NCI-H526 (cell line): ENCODE measurements at regions not wholly inside any gene's neighbourhood (a gene's known extent, or its start where the extent isn't known, plus 50 kb on each side); places are given as distances from the start of the nearest gene placed in this dataset.
A peak's percentile ranks its signal among the peaks of the same experiment; 100 is the strongest.
"Not testable (repeated sequence)": the region's sequence is repeated elsewhere in the genome, so short reads cannot be mapped to it uniquely, and the experiment has no call there.

Experiments used
- DNase-seq, 2 experiments: peaks; one replicate each; lab custom pipeline; 2025; lab: John Stamatoyannopoulos, UW

- no peak for DNase-seq
Observed at GRCh38 chr5:112112346-112112745, 306.7 kb downstream of the EPB41L4A start.

DNA sequence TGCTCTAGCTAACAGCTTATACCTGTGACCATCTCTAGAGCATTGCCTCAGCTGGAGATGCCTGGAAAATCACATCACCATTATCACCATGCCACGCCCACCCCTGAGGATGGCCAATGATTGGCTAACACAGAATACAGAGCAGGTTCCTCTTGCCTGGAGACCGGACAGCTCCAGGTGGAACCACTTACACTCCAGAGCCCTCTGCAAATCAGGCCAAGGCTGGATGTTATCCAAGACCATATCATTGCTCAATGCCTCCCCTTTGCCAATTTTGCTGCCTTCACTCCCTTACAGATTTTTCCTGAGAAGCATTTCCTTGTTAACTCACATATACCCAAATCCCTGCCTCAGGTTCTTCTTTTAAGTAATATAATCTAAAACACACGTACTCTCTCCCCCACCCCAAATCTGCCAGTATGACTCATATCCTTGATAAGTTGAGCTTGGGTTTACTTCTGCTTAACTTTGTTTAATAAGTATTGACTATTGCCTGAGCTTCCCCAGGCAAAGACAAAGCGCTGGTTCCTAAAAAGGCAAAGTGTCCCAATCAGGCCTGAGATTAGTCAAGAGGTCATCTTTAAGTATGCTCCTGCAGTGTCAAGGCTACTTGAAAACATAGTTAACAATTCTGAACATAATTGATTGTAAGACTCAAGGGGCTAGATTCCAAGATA is 309.6 kb downstream of the EPB41L4A start:
- no peak for DNase-seq

DNA sequence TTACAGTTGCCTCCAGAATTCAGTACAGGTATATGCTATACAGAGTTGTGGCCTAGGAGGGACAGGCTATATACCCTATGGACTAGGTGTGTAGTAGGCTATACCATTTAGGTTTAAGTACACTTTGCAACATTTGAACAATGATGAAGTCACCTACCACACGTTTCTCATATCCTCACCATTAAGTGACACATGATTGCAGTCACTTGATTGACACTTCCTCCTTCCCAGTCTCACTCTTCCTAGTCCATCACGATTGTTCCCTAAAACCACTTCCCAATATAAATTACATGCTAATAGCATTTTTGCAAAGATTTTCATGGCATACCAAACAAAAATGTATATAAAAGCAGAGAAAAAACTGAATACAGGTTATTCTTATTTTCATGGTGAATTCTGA is 312.2 kb downstream of the EPB41L4A start:
- no peak for DNase-seq

DNA sequence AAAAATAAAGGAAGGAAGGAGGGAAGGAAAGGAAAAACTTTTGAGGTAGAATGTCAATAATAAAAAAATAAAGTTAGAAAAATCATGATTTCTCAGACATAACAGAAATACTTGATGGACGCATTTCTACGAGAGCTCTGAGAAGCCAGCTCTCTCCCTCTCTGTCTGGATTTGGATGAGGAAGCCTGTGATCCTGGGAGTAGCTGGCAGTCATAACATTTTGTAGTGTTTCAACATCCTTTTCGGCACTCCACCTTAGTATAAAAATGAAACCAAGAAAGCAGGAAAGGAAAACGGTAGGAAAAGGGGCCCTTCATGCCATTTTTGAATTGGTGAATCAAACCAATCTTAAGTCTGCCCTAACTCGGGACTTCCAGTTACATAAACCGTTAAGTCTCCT is 321.3 kb downstream of the EPB41L4A start:
- no peak for DNase-seq

GRCh38 chr5:112087222-112087621 is 330.2 kb upstream of the NREP start:
- DNase-seq, result no peak

DNA sequence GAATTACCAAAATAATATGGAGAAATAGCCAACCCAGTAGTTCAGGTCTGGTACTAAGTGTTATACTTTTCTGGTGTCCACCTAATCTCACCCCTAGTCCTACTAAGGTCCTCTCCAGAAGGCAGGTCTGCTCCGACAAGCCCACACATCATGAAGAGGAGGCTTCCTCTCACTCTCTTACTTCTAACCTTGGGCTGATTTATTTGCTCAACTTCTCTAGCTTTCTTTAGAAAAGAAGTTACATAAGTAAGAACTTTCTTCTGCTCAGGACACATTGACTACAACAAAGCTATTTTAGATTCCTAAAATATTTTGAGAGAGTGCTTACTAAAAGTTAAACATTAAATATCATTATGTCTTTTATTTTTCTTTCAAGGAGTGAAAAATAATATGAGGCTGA is 329.7 kb upstream of the NREP start:
- DNase-seq, result no peak

DNA sequence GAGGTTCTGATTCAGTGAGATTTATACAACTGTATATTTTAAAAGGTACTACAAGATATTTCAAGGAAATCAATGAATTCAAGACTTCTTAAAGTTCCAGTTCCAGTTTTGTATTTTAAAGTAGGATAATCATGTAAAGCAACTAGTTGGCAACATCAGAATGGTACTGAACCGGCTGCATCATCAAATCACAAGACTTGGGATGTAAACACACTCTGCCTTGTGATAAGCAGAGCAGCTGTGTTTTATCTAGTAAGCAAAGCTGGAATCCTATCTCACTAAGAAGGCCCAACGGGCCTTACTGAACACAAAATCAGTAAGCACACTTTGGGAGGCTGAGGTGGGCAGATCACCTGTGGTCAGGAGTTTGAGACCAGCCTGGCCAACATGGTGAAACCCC is 327.2 kb upstream of the NREP start:
- no peak for DNase-seq

DNA sequence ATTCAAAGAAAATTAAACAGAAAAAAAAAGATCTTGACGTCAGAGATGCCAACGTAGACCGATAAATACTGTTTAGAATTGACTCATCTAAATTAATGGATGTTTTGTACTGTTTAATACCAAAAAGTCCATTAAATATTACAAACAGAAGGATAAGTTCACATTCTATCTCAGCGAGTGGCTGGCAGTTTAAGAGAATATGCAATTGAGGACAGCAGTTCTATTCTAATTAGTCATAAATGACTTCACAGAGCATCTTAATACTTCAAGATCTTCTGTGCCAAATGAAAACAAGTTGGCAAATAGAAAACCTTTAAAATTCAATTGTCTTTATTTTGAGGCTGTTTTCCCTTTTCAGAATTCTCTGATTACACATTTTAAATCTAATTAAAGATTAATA is 326.6 kb upstream of the NREP start:
- no peak for DNase-seq

DNA sequence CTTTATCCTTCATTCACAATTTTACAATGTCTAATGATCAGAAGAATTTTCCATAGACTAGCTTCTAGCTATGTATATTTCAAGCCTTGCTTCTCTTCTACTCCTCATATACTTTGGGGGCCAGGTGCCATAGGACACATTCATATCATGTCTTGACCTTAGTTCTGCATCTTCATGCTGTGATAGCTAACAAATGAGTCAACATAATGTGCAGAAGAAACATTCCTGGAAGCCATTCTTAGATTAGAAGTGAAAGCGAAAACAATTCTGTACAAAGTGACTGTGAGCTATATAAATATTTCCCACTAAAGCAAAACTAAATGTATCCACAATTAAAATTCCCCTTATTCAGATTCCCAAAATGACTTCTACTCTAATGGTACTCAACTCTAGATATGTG is 320.2 kb upstream of the NREP start:
- no peak for DNase-seq

DNA sequence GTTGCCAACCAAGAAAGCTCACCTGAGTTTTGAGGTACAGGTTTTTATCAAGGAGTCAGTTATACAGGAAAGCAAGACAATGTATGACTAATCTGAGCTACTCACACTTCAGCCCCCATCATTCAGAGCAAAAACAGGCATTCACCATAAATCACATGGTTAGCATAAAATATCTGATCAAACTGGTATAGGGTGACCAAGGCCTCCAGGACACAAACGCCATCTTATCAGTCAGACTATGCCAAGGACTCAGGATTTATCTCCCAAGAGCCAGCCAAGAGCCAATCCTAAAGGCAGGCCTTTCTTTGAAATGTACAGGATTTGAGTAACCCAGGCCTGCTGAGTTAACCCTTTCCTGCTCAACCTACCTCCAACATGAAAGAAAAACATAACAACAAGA is 313.0 kb upstream of the NREP start:
- DNase-seq, result no peak

DNA sequence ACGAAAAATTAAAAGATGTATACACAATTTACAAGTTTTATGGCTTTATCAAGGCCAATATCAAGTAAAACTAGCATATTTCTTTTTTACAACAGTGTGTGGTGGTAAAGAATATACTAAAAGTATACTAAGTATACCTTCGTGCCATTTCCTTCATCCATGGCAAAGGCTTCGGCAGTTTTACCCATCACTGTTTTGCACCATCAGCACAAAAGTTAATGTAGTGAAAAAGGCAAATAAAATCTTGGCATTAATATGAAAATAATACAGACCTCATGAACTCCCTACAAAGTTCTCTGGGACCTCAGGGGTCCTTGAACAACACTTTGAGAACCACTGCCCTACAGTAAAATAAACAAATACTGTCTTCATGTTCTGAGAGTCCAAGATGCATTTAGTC is 312.3 kb upstream of the NREP start:
- DNase-seq, result no peak

GRCh38 chr5:112068593-112068992 is 311.6 kb upstream of the NREP start:
- DNase-seq, result no peak

DNA sequence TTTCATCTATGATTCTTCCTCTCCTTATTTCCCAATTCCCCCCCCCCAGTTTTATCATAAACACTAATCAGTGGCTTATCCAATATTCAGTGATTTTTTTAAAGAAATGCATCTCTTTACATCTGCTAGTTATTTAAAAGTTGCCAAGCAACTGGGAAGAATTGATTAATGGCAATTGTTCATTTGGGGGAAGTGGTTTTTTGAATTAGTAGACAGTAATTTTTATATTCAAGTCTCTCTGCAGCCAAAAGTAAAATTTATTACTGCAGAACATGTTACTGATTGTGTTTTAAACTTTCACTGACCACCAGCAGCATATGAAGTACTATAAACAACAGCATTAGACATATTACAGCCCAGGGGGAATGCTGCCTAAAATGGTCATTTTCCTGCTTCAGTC is 308.8 kb upstream of the NREP start:
- DNase-seq, result no peak

- DNase-seq, result no peak
Observed at GRCh38 chr5:112064956-112065355, 308.0 kb upstream of the NREP start.

- no peak for DNase-seq
Observed at GRCh38 chr5:112064271-112064701, 307.3 kb upstream of the NREP start.

DNA sequence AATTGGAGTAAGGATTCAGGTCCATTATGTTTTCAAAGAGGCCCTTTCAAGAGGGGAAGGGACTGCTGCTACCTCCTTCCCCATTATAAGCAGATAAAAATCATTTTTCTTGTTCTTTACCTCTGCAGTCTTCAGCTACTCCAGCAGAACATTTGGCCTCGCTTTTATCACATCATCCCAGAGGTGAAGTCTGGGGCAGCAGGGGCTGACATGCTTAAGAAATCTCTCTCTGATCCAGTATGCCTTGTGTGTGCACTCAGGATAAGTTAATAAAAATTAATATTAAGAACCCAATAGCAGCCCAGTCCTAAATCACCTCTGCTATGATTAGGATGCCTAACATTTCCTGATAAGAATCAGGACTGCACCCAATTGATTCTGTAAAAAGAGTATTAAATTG is 306.9 kb upstream of the NREP start:
- DNase-seq, result no peak

- DNase-seq, result no peak
Observed at GRCh38 chr5:112063191-112063590, 306.2 kb upstream of the NREP start.

GRCh38 chr5:112062181-112062580 is 305.2 kb upstream of the NREP start:
- no peak for DNase-seq

GRCh38 chr5:112061666-112062065 is 304.7 kb upstream of the NREP start:
- no peak for DNase-seq

DNA sequence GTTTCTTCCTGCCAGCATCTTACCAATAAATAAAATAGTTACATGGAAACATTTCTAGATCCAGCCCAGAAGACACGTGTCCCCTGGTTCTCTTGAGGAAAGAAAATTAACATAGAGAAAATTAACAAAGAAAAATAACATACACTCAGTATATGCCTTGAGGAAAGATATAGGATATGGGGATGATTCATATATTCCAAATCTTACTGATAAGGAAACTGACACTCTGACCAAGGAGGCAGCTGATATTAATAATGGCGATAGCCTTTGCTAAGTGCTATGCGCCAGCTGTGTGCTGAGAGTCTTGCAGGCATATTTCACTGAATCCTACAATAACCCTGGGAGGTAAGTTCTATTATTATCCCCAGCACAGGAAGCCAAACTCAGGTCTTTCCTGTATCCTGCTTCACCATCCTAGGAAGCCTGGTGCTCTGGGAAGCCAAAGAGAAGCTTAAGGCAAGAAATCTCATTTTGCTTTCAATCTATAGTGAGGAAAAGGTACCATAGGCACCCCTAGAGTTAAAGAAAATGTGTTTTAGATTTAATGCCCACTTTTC is 302.7 kb upstream of the NREP start:
- no peak for DNase-seq

DNA sequence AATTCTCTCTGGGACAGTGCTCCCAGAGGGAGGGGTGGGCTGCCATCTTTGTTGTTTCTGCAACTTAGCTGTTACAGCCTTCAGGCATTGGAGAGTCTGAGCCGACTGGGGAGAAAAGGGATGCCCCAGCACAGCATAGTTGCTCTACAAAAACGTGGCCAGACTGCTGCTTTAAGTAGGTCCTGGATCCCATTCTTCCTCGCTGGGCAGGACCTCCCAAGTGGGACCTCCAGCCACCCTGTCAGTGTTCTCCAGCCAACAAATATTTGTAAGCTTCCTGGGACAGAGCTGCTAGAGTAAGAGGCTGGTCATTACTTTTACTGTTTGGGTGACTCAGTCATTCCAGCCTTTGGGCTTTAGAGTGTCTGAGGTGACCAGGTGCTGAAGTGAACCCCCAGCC is 292.7 kb upstream of the NREP start:
- DNase-seq, result no peak

DNA sequence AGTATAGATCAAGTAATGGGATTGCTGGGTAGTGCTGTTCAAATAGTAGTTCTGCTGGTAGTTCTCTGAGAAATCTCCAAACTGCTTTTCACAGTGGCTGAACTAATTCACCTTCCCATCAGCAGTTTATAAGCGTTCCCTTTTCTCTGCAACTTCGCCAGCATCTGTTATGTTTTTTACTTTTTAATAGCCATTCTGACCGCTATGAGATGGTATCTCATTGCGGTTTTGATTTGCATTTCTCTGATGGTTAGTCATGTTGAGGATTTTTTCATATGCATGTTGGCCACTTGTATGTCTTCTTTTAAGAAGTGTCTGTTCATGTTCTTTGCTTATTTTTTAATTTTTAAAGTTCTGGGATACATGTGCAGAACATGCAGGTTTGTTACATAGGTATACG is 279.2 kb upstream of the NREP start:
- DNase-seq, result peak; percentile 9 to 33

GRCh38 chr5:112034421-112034979 is 277.5 kb upstream of the NREP start:
- no peak for DNase-seq

- DNase-seq, result not testable (repeated sequence)
Observed at GRCh38 chr5:112026879-112027278, 269.9 kb upstream of the NREP start.
